ENCODE measurements at regions not wholly inside any gene's neighbourhood (a gene's known extent, or its start where the extent isn't known, plus 50 kb on each side); places are given as distances from the start of the nearest gene placed in this dataset.
"Not testable (repeated sequence)": the region's sequence is repeated elsewhere in the genome, so short reads cannot be mapped to it uniquely, and the experiment has no call there.

DNA sequence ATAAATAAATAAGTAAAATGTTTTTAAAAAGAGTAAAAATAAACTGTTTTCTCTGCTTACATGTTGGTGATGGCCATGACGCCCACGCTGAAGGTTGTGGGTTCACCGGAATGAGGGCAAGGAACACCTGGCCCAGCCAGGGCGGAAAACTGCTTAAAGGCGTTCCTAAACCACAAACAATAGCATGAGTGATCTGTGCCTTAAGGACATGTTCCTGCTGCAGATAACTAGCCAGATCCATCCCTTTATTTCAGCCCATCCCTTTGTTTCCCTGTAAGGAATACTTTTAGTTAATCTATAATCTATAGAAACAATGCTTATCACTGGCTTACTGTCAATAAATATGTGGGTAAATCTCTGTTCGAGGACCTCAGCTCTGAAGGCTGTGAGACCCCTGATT, 63.3 kb upstream of the CEP78 start:
- not testable (repeated sequence) for DNase-seq (ENCODE audit: low read depth)

DNA sequence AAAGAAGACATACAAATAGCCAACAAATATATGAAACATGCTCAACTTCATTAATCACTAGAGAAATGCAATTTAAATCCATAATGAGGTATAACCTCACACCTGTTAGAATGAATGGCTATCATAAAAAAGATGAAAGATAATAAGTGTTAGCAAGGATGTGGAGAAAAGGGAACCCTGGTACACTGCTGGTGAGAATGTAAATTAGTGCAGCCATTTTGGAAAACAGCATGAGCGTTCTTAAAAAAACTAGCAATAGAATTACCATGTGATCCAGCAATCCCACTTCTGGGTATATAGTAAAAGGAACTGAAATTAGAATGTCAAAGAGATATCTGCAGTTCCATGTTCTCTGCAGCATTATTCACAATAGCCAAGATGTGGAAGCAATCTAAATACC, 64.2 kb upstream of the CEP78 start:
- DNase-seq (ENCODE audit: low read depth): no peak

DNA sequence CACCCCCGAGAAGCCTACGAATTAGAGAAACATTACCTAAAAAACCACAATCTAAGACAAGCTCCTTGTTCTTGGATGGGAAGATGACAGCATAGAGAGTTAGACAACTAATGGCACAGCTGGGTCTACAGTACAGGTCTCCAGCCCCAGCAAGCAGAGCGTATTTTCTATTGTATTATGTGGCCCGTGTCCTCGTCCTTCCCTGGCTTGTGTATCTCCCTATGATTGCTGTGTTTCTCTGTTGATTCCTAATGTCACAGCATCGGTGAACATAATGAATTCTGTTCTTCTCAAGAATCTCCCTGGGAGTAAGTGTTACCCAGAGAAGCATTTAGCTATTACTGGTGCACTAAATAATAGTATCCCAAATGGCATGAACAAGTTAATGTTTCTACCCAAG, 66.8 kb upstream of the CEP78 start:
- no peak for DNase-seq (ENCODE audit: low read depth)

DNA sequence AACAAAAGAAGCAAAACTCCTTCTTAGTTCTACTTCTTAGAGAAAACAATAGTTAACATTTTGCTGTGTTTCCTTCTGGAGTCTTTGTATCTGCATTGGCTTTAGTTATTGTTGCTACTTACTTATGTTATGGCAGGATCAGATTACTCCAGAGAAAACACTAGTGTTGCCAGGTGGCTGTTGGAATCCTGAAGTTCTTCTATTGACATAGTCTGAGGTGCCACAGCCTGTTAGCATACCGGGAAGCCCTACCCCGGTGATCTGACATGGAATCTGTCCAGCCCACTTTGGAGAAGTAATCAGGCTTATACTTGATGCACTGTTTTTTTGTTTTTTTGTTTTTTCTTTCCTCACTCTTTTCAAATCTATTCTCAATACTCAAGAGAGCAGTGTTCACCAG, 68.5 kb upstream of the CEP78 start:
- DNase-seq (ENCODE audit: low read depth): no peak

DNA sequence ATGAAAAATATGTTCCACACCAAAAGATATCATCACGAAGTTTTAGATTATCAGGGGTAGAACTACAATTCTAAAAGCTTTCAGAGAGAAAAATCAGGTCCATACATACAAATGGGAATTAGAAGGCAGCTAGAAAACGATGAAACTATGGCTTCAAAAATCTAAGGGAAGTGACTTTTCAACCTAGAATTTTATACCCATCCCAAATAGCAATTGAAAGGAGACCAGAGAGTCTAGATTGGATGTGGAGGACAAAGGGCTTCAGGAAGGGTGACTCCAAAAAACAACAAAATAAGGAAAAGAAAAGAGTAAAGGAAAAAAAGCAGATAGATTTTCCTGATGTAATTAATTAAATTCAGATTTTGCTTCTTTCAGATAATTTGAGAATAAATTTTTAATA, 72.0 kb upstream of the CEP78 start:
- DNase-seq (ENCODE audit: low read depth): no peak

DNA sequence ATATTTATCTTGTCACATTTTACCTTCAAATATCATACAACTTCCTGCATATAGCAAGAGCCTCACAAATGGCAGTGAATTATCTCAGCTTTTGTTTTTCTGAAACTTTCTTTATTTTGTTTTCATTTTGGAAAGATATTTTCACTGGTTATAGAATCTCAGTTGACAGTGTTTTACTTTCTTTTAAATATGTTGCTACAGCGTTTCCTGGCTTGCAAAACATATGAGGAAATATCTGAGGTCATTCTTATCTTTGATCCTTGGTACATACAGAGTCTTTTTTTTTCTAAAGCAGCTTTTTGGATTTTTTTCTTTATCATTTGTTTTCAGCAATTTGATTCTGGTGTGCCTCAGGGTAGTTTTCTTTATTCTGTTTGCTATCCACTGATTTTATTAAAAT, 77.6 kb upstream of the CEP78 start:
- DNase-seq (ENCODE audit: low read depth): no peak

DNA sequence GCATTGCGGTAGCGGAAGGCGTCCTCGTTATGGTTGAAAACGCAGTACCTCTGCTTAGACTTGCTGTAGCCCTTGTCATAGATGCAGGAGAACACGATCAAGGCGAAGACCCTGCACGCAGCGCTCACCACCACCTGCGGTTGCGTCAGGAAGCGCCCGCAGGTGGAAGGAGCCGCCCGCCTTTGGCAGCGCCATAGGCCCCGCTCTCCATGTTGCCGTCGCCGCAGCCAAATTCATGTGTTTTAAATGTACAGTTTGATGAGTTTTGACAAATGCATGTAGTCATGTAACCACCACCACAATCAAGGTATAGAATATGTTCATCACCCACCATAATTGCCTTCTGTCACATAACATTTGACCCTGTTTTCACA, 84.9 kb upstream of the CEP78 start:
- DNase-seq (ENCODE audit: low read depth): no peak

DNA sequence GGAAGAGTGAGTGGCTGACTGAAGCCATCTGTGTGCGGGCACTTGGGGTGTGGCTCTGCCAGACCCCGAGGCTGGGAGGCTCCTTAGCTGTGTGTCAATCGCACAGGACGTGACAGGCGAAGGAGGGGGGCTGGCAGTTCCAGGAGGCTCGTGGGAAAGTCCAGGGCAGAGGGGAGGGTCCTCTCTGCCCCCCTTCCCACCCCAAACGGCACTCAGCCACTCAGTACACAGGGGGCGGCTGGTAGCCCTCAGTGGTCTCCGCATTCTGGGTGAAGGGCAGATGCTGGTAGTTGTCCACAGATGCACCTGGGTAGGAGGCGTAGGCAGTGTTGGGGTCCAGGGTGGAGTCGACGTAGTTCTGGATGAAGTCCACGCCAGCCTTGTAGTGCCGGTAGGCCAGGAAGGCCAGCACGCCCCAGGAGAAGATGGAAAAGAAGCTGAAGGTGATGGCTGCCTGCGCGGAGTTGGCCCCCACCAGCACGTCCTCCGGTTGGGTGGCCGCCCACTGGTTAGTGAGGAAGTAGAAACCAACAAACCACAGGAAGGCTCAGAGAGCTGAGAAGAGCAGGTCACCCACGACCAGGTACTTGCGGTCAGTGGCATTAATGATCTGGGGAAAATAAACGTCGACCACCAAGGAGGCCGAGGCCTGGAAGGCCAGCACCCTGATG, 85.4 kb upstream of the CEP78 start:
- no peak for DNase-seq (ENCODE audit: low read depth)

DNA sequence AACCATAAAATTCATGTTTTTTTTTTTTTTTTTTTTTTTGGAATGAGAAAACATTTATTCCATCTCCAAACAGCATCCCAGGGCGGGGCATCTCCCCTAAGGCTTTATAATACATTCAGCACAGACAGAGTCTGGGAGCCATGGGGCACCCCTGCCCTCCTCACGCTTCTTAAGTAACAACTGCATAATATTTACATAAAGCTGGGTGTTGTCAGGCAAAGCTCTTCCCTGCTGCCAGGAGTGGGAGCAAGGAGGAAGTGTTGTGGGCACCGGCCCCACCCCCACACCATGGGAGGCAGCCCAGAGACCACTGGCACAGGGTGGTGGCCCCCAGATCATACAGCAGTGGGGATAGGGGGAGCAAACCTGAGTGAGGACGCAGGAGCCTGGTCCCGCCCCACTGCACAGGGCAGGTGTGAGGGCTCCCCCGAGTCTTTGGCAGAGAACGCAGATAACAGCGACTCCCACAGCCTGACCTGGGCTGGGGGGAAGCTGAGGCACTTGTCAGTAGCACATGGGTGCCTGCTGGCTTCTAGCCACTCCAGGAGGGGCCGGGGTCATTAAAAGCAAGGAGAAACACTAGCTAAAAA, 86.1 kb upstream of the CEP78 start:
- no peak for DNase-seq (ENCODE audit: low read depth)

DNA sequence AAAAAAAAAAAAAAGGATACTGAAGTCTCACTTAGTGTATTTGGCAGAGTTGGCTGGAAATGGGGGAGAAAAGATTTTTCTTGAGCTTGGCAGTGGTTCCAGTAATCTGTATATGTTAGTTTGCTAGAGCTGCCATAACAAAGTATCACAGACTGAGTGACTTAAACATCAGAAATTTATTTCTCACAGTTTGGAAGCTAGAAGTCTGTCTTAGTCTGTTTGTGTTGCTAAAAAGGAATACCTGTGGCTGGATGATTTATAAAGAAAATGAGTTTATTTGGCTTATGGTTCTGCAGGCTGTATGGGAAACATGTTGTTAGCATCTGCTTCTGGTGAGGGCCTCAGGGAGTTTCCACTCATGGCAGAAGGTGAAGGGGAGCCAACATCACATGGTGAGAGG, 89.6 kb upstream of the CEP78 start:
- no peak for DNase-seq (ENCODE audit: low read depth)

DNA sequence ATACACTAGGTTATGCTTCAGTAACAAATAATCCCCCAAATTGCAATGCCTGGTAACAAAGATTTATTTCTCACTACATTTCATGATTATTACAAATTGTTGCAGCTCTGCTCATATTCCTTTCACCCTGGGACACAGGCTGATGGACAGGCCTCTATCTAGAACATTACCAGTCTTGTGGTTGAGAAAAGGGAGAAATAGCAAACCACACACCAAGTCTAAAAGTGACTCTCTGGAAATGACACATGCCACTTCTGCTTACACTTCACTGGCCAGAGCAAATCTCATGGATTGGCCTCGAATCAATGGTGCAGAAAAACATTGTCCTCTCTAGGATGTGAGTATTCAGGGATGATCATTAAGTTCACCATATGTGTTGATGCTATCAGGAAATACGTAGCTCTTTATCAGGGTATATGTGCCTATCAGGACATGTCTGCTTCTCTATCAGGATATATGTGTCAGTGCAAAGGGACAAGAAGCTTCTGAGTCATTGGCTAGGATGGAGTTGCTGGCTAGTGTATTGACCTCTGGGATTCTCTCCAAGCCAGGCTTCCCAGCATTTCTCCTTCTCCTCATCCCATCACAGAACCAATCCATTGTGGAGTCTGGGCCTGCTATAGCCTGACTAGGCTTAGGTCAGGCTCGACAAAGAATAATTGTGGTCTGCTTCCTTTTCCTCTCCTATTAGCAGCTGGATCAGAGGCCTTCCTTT, 91.1 kb upstream of the CEP78 start:
- DNase-seq (ENCODE audit: low read depth): no peak

DNA sequence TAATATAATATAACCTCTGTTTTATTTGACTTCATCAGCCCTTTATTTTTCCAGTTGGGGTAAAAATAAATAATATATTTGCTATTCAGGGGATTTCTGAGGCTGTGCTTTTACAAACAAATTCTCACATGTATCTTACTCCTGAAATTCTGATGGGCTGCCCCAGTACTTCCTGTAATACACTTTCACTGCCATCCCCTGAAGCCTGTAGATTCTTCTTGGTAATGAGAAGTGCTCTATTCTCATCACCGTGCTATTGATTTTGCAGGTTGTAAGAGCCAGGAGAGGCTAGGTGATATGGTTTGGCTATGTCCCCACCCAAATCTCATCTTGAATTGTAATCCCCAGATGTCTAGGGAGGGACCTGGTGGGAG, 91.9 kb upstream of the CEP78 start:
- no peak for DNase-seq (ENCODE audit: low read depth)

DNA sequence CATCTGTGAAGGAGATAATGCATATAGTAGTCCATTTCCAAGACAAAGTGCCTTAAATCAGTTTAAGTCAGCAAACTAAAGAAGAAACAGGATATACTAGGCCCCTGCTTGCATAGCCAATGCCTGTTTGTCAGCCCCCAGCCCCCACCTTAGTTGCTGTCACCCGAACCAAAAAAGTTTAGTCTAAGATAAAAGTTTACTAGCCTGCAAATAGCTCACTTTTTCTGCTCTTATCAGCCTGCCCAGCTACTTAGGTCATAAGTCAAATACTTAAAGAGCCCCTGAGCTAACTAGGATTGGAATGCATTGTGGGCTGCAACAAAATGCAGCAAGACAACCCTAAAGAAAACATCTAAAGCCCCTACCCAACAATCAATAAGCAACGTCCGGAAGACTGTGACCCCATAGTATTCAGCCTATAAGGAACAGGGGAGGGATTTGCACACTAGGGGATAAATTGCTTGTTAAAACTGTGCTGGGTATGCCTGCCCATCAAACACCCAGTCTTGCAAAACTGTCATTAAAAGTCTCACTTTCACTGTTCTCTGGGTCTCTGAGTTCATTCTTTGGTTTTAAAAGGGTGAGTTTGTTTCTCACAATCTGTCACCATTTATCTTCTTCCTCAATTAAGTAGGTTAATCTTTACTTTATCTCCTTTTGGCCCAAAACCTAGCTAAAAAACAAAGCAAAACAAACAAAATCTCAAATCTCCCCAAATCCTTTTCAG, 92.4 kb upstream of the CEP78 start:
- no peak for DNase-seq (ENCODE audit: low read depth)

DNA sequence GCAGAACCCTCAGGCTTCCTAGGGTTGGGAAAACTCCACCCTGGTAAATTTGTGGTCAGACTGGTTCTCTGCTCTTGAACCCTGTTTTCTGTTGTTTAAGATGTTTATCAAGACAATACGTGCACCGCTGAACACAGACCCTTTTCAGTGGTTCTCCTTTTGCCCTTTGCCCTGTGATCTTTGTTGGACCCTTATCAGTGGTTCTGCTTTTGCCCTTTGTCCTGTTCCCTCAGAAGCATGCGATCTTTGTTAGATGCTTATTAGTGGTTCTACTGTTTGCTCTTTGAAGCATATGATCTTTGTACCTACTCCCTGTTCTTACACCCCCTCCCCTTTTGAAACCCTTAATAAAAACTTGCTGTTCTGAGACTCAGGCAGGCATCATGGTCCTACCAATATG, 93.6 kb upstream of the CEP78 start:
- DNase-seq (ENCODE audit: low read depth): not testable (repeated sequence)

DNA sequence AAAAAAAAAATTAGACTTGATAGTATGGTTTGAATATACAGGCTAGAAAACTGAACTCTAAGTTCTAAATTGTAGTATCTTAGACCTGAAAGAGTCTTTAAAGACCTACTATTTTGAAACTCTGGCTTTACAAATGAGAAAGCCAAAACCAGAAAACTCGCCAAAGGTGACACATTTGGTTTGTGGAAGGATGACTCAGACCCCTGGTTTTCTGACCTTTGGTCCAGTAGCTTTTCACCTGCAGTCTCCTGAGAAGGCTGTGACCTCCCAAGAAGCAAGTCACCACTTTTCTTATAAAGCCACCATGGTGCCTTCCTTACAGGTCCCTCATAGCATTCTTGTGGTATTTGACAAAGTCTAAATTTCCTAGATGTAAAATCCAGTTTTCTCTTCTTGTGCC, 102.1 kb upstream of the CEP78 start:
- DNase-seq (ENCODE audit: low read depth): peak; percentile 52

DNA sequence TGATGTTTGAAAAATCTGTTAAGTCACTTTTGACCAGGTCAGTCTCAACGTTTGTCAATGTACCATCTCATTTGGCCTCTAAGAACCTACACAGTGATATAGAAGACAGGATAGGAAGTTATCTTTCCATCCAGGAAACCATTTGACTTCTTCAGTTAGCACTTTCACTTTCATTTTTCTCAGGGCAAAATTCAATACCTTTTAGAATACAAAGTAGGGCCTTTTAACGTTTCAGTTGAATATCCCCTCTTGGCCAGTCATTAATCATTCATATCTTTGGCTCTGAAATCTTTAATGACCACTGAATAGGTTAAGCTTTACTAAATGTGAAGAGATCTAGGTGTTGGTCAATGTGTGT, 101.1 kb upstream of the GNAQ start:
- no peak for DNase-seq (ENCODE audit: low read depth)

DNA sequence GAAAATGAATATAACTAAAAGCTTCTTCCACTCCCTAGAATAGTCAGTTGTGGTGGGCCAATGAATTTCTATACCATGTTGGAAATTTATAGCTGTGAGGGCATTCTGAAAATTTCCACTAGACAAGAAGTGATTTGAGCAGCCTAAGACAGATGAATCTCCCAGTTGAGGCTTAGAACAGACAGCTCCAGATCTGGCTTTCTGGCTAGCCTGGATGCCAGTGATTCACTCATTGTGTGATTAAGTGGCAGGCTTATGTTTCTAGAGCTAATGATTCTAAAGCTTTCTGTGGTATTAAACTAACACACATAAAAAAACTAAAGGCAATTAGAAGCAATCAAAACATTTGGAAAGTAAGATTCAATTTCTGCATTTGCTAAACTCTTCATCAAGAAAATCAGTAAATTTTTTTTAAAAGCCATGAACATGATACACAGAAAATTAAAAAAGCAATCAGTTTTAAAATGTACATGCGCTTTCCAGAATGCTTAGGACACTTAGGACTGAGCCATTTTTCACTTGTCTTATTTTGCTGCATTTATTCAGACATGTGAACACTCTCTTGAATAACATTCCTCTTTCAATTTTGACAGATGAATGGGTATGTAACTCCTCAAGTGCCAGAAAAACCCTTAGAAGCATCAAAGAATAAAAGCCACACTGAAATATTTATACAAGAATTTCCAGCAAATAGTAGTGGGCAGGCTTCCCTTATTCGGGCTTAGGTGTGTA, 100.5 kb upstream of the GNAQ start:
- DNase-seq (ENCODE audit: low read depth): peak; percentile 51

DNA sequence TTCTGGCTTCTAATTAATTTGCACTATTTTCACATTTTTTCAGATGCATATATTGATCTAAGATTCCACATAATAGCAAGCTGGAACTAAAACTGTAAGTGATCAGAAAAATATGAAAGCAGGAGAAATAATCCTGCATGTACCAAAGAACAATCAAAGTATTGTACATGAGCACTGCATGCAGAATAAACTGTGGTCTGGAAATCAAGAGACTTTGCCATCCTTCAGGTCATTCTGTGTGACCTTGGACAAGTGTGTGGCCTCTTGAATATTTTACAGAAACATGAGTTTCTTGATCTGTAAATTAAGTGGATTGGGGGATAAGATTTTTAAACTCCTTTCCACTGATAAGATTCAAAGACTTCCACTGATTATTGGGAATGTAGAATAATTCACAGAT, 99.2 kb upstream of the GNAQ start:
- no peak for DNase-seq (ENCODE audit: low read depth)

DNA sequence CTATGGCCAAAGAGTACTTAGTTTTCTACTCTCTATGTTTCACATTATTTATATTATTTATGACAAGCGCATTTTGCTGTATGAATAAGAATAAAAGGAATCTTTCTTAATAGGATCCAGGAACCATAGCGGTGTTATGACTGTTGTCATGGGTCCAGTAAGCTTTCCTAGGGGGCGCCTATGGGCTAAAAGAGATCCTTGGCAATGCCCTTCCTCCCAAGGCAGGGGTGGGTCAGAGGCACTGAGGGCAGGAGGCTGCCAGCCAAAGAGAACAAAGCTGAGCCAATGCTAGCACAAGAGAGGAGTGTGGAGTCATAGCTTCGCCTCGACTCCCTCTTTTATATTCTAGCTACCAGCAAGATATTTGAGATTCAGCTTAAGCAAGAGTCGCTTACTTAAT, 98.4 kb upstream of the GNAQ start:
- DNase-seq (ENCODE audit: low read depth): peak; percentile 58

DNA sequence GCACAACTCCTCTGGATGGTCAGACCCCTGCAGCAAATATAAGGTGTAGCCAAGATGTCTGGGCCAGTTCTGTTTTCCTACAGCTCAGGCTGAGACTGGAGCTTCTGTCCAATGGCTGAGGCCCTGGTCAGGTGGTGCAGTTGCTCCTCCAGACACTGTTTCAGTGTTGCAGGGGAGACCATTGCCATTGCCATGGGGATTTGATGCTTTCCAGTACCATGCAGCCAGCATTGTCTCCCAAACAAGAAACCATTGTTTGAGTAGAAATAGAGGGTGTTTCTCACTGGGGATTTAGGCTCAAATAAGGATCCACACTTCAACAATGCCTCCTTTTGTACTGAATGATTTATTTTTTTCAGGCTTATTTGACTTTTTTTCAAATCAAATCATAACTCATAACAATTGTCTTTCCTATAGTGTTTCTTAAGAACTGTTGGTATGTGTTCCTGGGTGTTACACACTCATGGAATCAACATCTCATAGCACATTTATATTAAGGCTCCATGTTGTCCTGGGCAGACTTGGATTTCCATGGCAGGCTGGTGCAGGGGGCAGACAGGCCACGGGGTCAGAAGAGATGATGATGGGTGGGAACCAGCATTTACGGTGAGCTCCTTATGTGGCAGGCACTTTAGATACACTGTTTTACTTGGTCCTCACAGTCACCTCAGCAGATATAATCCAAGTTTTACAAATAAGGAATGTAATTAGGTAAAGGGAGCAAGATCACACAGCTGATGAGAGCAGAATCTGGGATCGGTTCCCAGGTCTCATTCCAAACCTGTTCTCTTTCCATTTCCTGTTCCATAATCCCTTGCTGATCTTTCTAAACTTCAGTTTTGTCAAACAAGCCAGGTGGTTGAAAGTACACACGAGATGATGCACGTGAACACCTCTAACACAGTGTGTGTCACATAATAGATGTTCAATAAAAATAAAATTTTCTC, 95.9 kb upstream of the GNAQ start:
- DNase-seq (ENCODE audit: low read depth): no peak

DNA sequence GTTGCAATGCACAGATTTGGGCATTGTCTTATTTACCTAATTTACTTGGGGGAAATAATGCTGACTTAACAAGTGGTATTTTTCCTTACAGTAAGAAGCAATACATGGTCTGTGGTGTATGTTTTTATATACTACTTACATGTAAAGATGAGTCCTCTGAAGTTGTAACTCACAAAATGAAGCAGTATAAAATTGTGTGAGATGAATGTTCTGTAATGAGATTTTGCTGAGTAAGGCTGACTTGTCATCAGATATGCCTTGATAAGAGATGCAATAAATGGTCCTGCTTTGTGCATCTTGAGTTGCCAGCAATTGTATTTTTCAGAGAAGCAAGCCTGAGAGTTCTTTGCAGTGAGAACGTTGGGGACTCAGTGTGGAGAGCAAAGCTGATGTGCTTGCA, 92.2 kb upstream of the GNAQ start:
- no peak for DNase-seq (ENCODE audit: low read depth)

All from Daoy (cell line).